C4-2B (cell line): ENCODE measurements at regions not wholly inside any gene's neighbourhood (a gene's known extent, or its start where the extent isn't known, plus 50 kb on each side); places are given as distances from the start of the nearest gene placed in this dataset.

Source experiments
- H3K27ac ChIP-seq: fragments of 450-650 bp; 2 replicates; pipeline ENCODE4 v1.5.1; 2017
- CTCF ChIP-seq: fragments of 450-650 bp; conservative IDR thresholded peaks from 2 replicates; pipeline ENCODE4 v1.5.1; 2017; ENCODE audit warnings: mild to moderate bottlenecking
- ZFX ChIP-seq: fragments of 450-650 bp; IDR thresholded peaks from 2 replicates; pipeline ENCODE4 v1.6.1; 2017

- no peak overlapping the region for H3K27ac ChIP-seq
- TF ChIP-seq ZFX (no peak), CTCF (no peak)
These were observed 65.4 kb upstream of the CALM2 start for GRCh38 chr2:47241715-47242114.

- TF ChIP-seq CTCF: no peak
- no peak for TF ChIP-seq ZFX
- H3K27ac ChIP-seq: no peak overlapping the region
These were observed 63.0 kb upstream of the CALM2 start for GRCh38 chr2:47239119-47239969.

GRCh38 chr2:47238638-47239037 lies 62.3 kb upstream of the CALM2 start:
- no peak overlapping the region for H3K27ac ChIP-seq
- TF ChIP-seq ZFX (no peak), CTCF (no peak)

GRCh38 chr2:47237375-47238334 lies 61.3 kb upstream of the CALM2 start:
- TF ChIP-seq CTCF: no peak
- TF ChIP-seq ZFX: no peak
- no peak overlapping the region for H3K27ac ChIP-seq

- TF ChIP-seq CTCF (no peak), ZFX (no peak)
- no peak overlapping the region for H3K27ac ChIP-seq
These were observed 60.3 kb upstream of the CALM2 start for GRCh38 chr2:47236503-47237215.

- H3K27ac ChIP-seq: no peak overlapping the region
- TF ChIP-seq ZFX (no peak), CTCF (no peak)
These were observed 58.8 kb upstream of the CALM2 start for GRCh38 chr2:47235132-47235531.
